K562 (cell line): ENCODE measurements at regions not wholly inside any gene's neighbourhood (a gene's known extent, or its start where the extent isn't known, plus 50 kb on each side); places are given as distances from the start of the nearest gene placed in this dataset.

Experiments used
- CEBPG ChIP-seq, 3 experiments: fragments of 200-800 bp in 1 of 3; sonication (Bioruptor generic) in 1 of 3; sonication (generic) in 1 of 3; formaldehyde crosslinking in 1 of 3; IDR thresholded peaks in 2 of 3; conservative IDR thresholded peaks in 1 of 3; 2 replicates each; pipeline versions ENCODE4 v1.6.1 to v1.8.0; 2016 to 2022; ENCODE audit warnings: missing compliant biosample characterization in 2 of 3, missing genetic modification characterization in 2 of 3, mild to moderate bottlenecking in 1 of 3, missing genetic modification reagents in 1 of 3
- FOXA3 ChIP-seq, 2 experiments: fragments of 450-650 bp in 1 of 2; sonication (generic) in 1 of 2; formaldehyde crosslinking; IDR thresholded peaks in 1 of 2; conservative IDR thresholded peaks in 1 of 2; 2 replicates each; pipeline versions ENCODE4 v1.4.0 to v1.8.0; 2020 to 2022; ENCODE audit warnings: mild to moderate bottlenecking in 2 of 2, missing genetic modification reagents in 1 of 2
- FOXP1 ChIP-seq: sonication (generic); formaldehyde crosslinking; IDR thresholded peaks from 2 replicates; pipeline ENCODE4 v1.8.0; 2022; ENCODE audit warnings: mild to moderate bottlenecking, missing genetic modification reagents
- GTF2E2 ChIP-seq: fragments of 200-800 bp; sonication (Bioruptor generic); IDR thresholded peaks from 2 replicates; pipeline ENCODE4 v1.6.1; 2016; ENCODE audit warnings: missing genetic modification characterization, missing compliant biosample characterization
- KDM4B ChIP-seq, 2 experiments: fragments of 450-650 bp in 1 of 2; sonication (generic) in 1 of 2; IDR thresholded peaks; 2 replicates each; pipeline ENCODE4 v1.6.1; 2016 to 2017; ENCODE audit warnings: borderline replicate concordance in 2 of 2, antibody characterized with exemption in 1 of 2, low read depth in 1 of 2, mild to moderate bottlenecking in 1 of 2
- MAFF ChIP-seq: IDR thresholded peaks from 2 replicates; pipeline ENCODE4 v1.6.1; 2012; ENCODE audit warnings: low read length, improper control_type of control experiment
- MCM3 ChIP-seq: fragments of 450-650 bp; IDR thresholded peaks from 2 replicates; pipeline ENCODE4 v1.6.1; 2016
- NBN ChIP-seq: fragments of 450-650 bp; IDR thresholded peaks from 2 replicates; pipeline ENCODE4 v1.6.1; 2016; ENCODE audit warnings: low read depth, mild to moderate bottlenecking
- NR3C1 ChIP-seq: sonication (generic); formaldehyde crosslinking; IDR thresholded peaks from 2 replicates; pipeline ENCODE4 v1.8.1; 2022; ENCODE audit warnings: missing genetic modification reagents
- RBBP5 ChIP-seq: fragments of 200-600 bp; sonication (generic); IDR thresholded peaks from 2 replicates; pipeline ENCODE4 v1.6.1; 2012; ENCODE audit warnings: borderline replicate concordance, mild to moderate bottlenecking, low read length, control low read depth, inconsistent platforms; ENCODE audit not compliant: insufficient read depth, poor library complexity, severe bottlenecking
- RBM17 ChIP-seq: fragments of 200-400 bp; formaldehyde crosslinking; IDR thresholded peaks from 2 replicates; pipeline ENCODE4 v1.6.1; 2017; ENCODE audit warnings: low read depth, mild to moderate bottlenecking, low read length, borderline replicate concordance
- RCOR1 ChIP-seq, 2 experiments: IDR thresholded peaks; 2 replicates each; pipeline ENCODE4 v1.6.1; 2012; ENCODE audit warnings: low read depth in 2 of 2, low read length in 2 of 2, borderline replicate concordance in 1 of 2, improper control_type of control experiment in 1 of 2
- TFAM ChIP-seq: fragments of 250-450 bp; sonication (Bioruptor Pico); conservative IDR thresholded peaks from 2 replicates; pipeline ENCODE4 v1.5.0; 2021; ENCODE audit warnings: mild to moderate bottlenecking, moderate library complexity
- ZSCAN29 ChIP-seq: fragments of 450-650 bp; IDR thresholded peaks from 2 replicates; pipeline ENCODE4 v1.6.1; 2017
- TF ChIP-seq, protein P1 (sequence below): fragments of 250-450 bp; sonication (Bioruptor Pico); IDR thresholded peaks from 2 replicates; pipeline ENCODE4 v1.4.0; 2020; ENCODE audit warnings: mild to moderate bottlenecking, moderate library complexity, borderline replicate concordance
- TF ChIP-seq, protein P2 (sequence below), 2 experiments: IDR thresholded peaks in 1 of 2; conservative IDR thresholded peaks in 1 of 2; 2 replicates each; pipeline ENCODE4 v1.6.1; 2016; ENCODE audit warnings: low read depth in 2 of 2, mild to moderate bottlenecking in 1 of 2, missing compliant biosample characterization in 1 of 2, missing genetic modification characterization in 1 of 2, moderate library complexity in 1 of 2
- TF ChIP-seq, protein P3 (sequence below), 2 experiments: fragments of 450-650 bp; IDR thresholded peaks; 2 replicates each; pipeline ENCODE4 v1.6.1; 2018; ENCODE audit warnings: mild to moderate bottlenecking in 2 of 2, low read depth in 1 of 2; ENCODE audit not compliant: partially characterized antibody in 2 of 2

DNA sequence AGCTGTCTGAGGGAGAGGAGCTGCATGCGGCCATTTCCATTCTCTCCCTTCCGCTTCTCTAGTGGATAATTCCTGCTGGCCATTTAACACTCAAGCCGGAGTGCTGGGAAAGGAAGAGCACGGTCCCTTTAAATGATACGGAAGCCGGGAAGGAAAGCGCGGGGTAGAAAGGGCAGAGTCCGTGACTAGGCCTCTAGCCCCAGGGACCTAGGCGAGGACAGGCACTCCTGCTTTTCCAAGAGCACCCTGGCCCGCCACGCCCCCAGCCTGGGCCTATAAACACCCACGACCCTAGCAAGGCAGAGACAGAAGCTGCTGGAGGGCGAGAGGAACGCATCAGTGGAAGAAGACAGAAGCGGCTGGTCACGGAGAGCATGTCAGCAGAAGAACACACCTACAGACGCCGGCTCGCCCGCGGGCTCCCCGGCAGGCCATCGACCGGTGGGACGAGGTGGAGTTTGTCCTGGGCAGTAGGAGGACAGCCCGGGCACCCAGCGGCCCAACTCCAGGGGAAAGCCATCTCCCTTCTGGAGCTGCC, 1206.6 kb upstream of the TMEM132C start (continued):
- TF ChIP-seq NR3C1 (CRISPR knock-in tag), result no peak
- TF ChIP-seq, protein P1, sequence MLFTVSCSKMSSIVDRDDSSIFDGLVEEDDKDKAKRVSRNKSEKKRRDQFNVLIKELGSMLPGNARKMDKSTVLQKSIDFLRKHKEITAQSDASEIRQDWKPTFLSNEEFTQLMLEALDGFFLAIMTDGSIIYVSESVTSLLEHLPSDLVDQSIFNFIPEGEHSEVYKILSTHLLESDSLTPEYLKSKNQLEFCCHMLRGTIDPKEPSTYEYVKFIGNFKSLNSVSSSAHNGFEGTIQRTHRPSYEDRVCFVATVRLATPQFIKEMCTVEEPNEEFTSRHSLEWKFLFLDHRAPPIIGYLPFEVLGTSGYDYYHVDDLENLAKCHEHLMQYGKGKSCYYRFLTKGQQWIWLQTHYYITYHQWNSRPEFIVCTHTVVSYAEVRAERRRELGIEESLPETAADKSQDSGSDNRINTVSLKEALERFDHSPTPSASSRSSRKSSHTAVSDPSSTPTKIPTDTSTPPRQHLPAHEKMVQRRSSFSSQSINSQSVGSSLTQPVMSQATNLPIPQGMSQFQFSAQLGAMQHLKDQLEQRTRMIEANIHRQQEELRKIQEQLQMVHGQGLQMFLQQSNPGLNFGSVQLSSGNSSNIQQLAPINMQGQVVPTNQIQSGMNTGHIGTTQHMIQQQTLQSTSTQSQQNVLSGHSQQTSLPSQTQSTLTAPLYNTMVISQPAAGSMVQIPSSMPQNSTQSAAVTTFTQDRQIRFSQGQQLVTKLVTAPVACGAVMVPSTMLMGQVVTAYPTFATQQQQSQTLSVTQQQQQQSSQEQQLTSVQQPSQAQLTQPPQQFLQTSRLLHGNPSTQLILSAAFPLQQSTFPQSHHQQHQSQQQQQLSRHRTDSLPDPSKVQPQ (CRISPR knock-in tag), result no peak
- TF ChIP-seq GTF2E2 (tag), result peak; percentile 81
- TF ChIP-seq MCM3, result no peak
- TF ChIP-seq MAFF, result no peak
- TF ChIP-seq RCOR1 (IDR thresholded peaks at IDR 0.05; ENCODE audit: borderline replicate concordance in 1 of 2, low read depth in 2 of 2, low read length in 2 of 2), result 0 out of 4 replicates have a peak, but pooled peaks of 1 of the 2 experiments have one; percentile 3
- no peak for TF ChIP-seq TFAM (CRISPR knock-in tag)
- no peak for TF ChIP-seq CEBPG (CRISPR knock-in tag; IDR thresholded peaks at IDR 0.05)
- TF ChIP-seq CEBPG (tag; conservative IDR thresholded peaks at IDR 0.05 in 1 of 2, IDR thresholded peaks at IDR 0.05 in 1 of 2), result no peak
- TF ChIP-seq KDM4B (IDR thresholded peaks at IDR 0.05; ENCODE audit: borderline replicate concordance in 2 of 2, low read depth in 1 of 2), result no peak
- TF ChIP-seq, protein P2, sequence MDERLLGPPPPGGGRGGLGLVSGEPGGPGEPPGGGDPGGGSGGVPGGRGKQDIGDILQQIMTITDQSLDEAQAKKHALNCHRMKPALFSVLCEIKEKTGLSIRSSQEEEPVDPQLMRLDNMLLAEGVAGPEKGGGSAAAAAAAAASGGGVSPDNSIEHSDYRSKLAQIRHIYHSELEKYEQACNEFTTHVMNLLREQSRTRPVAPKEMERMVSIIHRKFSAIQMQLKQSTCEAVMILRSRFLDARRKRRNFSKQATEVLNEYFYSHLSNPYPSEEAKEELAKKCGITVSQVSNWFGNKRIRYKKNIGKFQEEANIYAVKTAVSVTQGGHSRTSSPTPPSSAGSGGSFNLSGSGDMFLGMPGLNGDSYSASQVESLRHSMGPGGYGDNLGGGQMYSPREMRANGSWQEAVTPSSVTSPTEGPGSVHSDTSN (CRISPR knock-in tag; IDR thresholded peaks at IDR 0.05; ENCODE audit: low read depth), result no peak
- TF ChIP-seq, protein P2 (tag; conservative IDR thresholded peaks at IDR 0.05; ENCODE audit: low read depth), result no peak
- no peak for TF ChIP-seq FOXP1 (CRISPR knock-in tag)
- TF ChIP-seq ZSCAN29, result no peak
- no peak for TF ChIP-seq RBM17
- TF ChIP-seq FOXA3 (CRISPR knock-in tag; conservative IDR thresholded peaks at IDR 0.05 in 1 of 2, IDR thresholded peaks at IDR 0.05 in 1 of 2), result no peak
- TF ChIP-seq, protein P3, sequence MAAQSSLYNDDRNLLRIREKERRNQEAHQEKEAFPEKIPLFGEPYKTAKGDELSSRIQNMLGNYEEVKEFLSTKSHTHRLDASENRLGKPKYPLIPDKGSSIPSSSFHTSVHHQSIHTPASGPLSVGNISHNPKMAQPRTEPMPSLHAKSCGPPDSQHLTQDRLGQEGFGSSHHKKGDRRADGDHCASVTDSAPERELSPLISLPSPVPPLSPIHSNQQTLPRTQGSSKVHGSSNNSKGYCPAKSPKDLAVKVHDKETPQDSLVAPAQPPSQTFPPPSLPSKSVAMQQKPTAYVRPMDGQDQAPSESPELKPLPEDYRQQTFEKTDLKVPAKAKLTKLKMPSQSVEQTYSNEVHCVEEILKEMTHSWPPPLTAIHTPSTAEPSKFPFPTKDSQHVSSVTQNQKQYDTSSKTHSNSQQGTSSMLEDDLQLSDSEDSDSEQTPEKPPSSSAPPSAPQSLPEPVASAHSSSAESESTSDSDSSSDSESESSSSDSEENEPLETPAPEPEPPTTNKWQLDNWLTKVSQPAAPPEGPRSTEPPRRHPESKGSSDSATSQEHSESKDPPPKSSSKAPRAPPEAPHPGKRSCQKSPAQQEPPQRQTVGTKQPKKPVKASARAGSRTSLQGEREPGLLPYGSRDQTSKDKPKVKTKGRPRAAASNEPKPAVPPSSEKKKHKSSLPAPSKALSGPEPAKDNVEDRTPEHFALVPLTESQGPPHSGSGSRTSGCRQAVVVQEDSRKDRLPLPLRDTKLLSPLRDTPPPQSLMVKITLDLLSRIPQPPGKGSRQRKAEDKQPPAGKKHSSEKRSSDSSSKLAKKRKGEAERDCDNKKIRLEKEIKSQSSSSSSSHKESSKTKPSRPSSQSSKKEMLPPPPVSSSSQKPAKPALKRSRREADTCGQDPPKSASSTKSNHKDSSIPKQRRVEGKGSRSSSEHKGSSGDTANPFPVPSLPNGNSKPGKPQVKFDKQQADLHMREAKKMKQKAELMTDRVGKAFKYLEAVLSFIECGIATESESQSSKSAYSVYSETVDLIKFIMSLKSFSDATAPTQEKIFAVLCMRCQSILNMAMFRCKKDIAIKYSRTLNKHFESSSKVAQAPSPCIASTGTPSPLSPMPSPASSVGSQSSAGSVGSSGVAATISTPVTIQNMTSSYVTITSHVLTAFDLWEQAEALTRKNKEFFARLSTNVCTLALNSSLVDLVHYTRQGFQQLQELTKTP (IDR thresholded peaks at IDR 0.05; ENCODE audit: low read depth in 1 of 2, partially characterized antibody in 2 of 2), result peak in 1 of 2 experiments; percentile 30
- peak; percentile 60; the same call in 1 of the 2 replicates for TF ChIP-seq NBN
- peak; percentile 81 for TF ChIP-seq RBBP5
